ENCODE measurements at regions not wholly inside any gene's neighbourhood (a gene's known extent, or its start where the extent isn't known, plus 50 kb on each side); places are given as distances from the start of the nearest gene placed in this dataset.

DNA sequence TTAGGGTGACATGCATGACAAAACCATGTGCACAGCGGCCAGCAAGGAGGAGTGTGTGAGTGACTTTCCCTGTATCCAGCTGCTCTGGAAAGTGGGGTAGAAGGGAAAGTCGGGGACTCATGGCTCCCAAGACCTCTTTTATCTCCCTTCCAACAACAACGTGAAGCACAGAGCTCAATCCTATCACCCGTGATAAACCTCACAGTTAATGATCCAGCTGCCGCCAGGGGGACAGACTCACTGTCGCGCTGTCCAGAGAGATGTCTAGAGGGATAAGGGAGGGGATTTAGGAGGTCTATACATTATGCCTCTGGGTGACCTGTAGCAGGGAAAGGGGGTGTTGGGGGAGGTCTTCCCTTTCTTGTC is 84.0 kb upstream of the SMNDC1 start:
- 56 to 63% methylated on average over 7 of the region's 7 CpGs for WGBS, 2 donors
- no peaks in the 10 kb centered on the region for H3K36me3 ChIP-seq
- H3K27ac ChIP-seq = no peak overlapping the region
- no peaks in the 10 kb centered on the region for H3K9me3 ChIP-seq
- no peaks in the 10 kb centered on the region for H3K27me3 ChIP-seq
- no peak overlapping the region for H3K4me3 ChIP-seq
- no peak for DNase-seq (ENCODE audit: low spot score in 2 of 2)
- TF ChIP-seq EP300 (IDR thresholded peaks at IDR 0.05) (no peak), POLR2A (IDR thresholded peaks at IDR 0.05) (no peak)
- TF ChIP-seq, protein P1, sequence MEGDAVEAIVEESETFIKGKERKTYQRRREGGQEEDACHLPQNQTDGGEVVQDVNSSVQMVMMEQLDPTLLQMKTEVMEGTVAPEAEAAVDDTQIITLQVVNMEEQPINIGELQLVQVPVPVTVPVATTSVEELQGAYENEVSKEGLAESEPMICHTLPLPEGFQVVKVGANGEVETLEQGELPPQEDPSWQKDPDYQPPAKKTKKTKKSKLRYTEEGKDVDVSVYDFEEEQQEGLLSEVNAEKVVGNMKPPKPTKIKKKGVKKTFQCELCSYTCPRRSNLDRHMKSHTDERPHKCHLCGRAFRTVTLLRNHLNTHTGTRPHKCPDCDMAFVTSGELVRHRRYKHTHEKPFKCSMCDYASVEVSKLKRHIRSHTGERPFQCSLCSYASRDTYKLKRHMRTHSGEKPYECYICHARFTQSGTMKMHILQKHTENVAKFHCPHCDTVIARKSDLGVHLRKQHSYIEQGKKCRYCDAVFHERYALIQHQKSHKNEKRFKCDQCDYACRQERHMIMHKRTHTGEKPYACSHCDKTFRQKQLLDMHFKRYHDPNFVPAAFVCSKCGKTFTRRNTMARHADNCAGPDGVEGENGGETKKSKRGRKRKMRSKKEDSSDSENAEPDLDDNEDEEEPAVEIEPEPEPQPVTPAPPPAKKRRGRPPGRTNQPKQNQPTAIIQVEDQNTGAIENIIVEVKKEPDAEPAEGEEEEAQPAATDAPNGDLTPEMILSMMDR (IDR thresholded peaks at IDR 0.05) = no peak
- peaks cover 0 to 15% (median 5%) of the 10 kb centered on the region in 4 donors for H3K4me1 ChIP-seq

DNA sequence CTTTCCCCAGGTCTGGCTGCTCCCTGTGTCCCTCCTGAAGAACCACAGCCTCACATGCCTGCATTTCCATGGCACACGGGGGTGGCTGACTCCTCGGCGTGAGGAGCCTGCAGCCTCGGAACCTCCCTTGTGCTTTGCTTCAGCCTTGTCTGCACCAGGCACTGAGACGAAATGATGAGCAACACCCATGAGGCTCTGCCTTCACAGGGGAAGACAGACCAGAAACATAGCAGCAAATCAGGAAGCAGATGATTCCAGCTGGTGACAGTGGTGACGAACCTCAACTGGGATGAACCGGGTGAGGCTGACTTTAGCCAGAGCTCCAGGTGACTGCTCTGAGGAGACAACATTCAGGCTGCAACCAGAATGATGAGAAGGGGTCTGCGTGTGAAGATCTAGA is 84.5 kb upstream of the SMNDC1 start:
- no peak for DNase-seq (ENCODE audit: low spot score in 2 of 2)
- Histone ChIP-seq H3K27ac (no peak overlapping the region), H3K4me3 (no peak overlapping the region), H3K4me1 (peaks cover 0 to 15% (median 5%) of the 10 kb centered on the region in 4 donors), H3K36me3 (no peaks in the 10 kb centered on the region), H3K9me3 (no peaks in the 10 kb centered on the region), H3K27me3 (no peaks in the 10 kb centered on the region)
- WGBS, 2 donors = 70 to 77% methylated on average over 7 to 8 of the region's 8 CpGs
- TF ChIP-seq, protein P1 (IDR thresholded peaks at IDR 0.05) = no peak
- TF ChIP-seq POLR2A (IDR thresholded peaks at IDR 0.05) (no peak), EP300 (IDR thresholded peaks at IDR 0.05) (no peak)

DNA sequence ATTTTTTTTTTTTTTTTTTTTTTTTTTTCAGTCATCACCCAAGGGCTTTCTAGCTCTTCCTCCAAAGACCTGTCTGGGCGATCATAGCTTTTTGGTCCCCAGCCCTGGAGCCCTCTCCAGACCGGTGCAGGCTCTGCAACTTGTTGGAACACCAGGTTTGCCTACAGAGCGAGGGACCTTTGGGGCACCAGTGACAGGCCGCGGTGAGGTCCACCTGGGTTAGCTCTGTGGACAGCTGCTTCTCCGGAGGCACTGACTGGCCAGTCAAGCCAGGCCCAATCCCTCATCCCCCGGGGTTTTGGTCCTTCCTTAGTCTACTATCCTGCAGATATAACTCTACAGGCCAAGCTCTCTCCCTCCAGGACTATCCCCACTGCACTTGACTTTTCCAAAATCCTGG is 86.8 kb upstream of the SMNDC1 start:
- DNase-seq (ENCODE audit: low spot score in 2 of 2) = no peak
- Histone ChIP-seq H3K27me3 (no peaks in the 10 kb centered on the region), H3K9me3 (no peaks in the 10 kb centered on the region), H3K4me1 (peaks cover 0 to 23% (median 5%) of the 10 kb centered on the region in 4 donors), H3K36me3 (no peaks in the 10 kb centered on the region), H3K4me3 (no peak overlapping the region), H3K27ac (no peak overlapping the region)
- 90 to 97% methylated on average over 7 of the region's 7 CpGs for WGBS, 2 donors
- TF ChIP-seq POLR2A (IDR thresholded peaks at IDR 0.05) (no peak), EP300 (IDR thresholded peaks at IDR 0.05) (no peak)
- TF ChIP-seq, protein P1 (IDR thresholded peaks at IDR 0.05) = no peak

DNA sequence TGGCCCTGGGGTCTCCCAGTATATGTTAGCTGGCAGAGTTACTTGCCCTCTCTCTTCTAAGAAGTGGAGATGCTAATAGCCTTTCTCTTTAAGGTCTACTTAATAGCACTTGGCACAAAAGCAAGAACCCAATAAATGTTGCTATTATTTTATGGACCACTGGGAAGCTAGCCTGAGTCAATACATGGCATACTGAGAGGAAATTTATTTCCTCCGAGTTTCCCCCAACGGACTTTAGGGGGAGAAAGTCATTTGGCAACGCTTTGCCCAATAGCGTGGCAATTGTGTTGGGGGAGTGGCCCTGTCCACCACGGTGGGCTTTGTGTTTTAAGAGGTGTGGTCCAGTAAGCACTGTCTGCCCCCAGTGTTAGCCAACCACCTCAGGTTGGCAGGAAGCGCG is 87.4 kb upstream of the SMNDC1 start:
- Histone ChIP-seq H3K36me3 (no peaks in the 10 kb centered on the region), H3K27me3 (no peaks in the 10 kb centered on the region), H3K27ac (no peak overlapping the region), H3K4me3 (no peak overlapping the region), H3K4me1 (peaks cover 0 to 23% (median 5%) of the 10 kb centered on the region in 4 donors), H3K9me3 (no peaks in the 10 kb centered on the region)
- WGBS, 2 donors = 12 to 34% methylated on average over 5 to 7 of the region's 7 CpGs
- TF ChIP-seq, protein P1 (IDR thresholded peaks at IDR 0.05) = no peak
- TF ChIP-seq POLR2A (IDR thresholded peaks at IDR 0.05) = no peak
- TF ChIP-seq EP300 (IDR thresholded peaks at IDR 0.05) = no peak
- DNase-seq (ENCODE audit: low spot score in 2 of 2) = no peak

DNA sequence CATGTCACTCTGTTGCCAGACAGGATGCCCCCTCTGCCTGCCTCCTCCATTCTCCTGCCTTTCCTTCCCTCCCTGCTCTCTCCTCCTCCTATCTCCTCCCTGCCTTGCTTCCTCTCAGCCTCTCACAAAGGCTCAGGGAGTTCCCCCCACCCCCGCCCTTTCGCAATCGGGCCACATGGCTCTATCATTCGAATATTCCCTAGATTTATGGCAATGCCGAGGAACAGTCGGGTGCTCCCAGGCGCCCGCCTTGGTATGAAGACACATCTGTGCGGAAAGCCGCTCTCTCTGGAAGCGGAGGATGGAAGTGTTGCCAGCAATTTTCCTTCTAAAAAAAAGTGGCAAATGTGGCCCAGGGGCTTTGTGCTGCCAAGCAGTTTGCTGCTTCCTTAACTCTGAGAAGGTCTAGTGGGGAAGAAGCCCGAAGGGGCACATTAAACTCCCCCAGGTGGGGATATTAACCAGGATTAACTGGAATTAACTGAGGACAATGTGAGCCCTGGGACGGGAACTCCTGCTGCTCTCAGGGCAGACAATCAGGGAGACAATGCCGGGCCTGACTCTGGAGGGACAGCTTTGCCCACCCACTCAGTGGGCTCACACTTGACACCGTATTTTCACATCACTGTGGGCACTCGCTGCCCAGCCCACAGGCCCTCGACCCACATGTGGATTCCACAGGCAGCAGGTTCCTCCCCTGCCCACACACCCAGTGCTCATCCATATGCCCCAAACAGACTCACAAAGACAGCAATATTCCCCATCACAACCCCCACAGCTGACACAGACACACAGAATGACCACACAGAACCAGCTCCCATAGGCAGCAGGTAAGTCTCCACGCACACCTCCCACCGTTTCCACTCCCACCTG is 88.4 kb upstream of the SMNDC1 start:
- Histone ChIP-seq H3K27me3 (no peaks in the 10 kb centered on the region), H3K27ac (no peak overlapping the region), H3K4me3 (no peak overlapping the region), H3K9me3 (no peaks in the 10 kb centered on the region), H3K36me3 (no peaks in the 10 kb centered on the region), H3K4me1 (peaks cover 0 to 23% (median 5%) of the 10 kb centered on the region in 4 donors)
- WGBS, 2 donors = 48 to 52% methylated on average over 19 of the region's 19 CpGs
- peak in 1 of 2 donors; percentile 56 for DNase-seq (ENCODE audit: low spot score in 2 of 2)
- TF ChIP-seq POLR2A (IDR thresholded peaks at IDR 0.05) (no peak), EP300 (IDR thresholded peaks at IDR 0.05) (no peak)
- TF ChIP-seq, protein P1 (IDR thresholded peaks at IDR 0.05) = no peak

All from tibial nerve (tissue), 4 donors.